A549 (cell line): ENCODE measurements at regions not wholly inside any gene's neighbourhood (a gene's known extent, or its start where the extent isn't known, plus 50 kb on each side); places are given as distances from the start of the nearest gene placed in this dataset.
"Not testable (repeated sequence)": the region's sequence is repeated elsewhere in the genome, so short reads cannot be mapped to it uniquely, and the experiment has no call there.

ENCODE experiments used
- CBX2 ChIP-seq: fragments of 200-600 bp; sonication (generic); IDR thresholded peaks from 2 replicates; pipeline ENCODE4 v1.6.1; 2016; ENCODE audit warnings: low read depth, mild to moderate bottlenecking, borderline replicate concordance
- CTCF ChIP-seq: fragments of >200 bp; sonication (Bioruptor Twin); formaldehyde crosslinking; IDR thresholded peaks from 3 replicates; pipeline ENCODE4 v1.5.1; 2016

GRCh38 chr11:119581396-119581795 is 147.6 kb downstream of the NECTIN1 start:
- TF ChIP-seq CBX2, CTCF: not testable (repeated sequence)
